ENCODE measurements at regions not wholly inside any gene's neighbourhood (a gene's known extent, or its start where the extent isn't known, plus 50 kb on each side); places are given as distances from the start of the nearest gene placed in this dataset.

DNA sequence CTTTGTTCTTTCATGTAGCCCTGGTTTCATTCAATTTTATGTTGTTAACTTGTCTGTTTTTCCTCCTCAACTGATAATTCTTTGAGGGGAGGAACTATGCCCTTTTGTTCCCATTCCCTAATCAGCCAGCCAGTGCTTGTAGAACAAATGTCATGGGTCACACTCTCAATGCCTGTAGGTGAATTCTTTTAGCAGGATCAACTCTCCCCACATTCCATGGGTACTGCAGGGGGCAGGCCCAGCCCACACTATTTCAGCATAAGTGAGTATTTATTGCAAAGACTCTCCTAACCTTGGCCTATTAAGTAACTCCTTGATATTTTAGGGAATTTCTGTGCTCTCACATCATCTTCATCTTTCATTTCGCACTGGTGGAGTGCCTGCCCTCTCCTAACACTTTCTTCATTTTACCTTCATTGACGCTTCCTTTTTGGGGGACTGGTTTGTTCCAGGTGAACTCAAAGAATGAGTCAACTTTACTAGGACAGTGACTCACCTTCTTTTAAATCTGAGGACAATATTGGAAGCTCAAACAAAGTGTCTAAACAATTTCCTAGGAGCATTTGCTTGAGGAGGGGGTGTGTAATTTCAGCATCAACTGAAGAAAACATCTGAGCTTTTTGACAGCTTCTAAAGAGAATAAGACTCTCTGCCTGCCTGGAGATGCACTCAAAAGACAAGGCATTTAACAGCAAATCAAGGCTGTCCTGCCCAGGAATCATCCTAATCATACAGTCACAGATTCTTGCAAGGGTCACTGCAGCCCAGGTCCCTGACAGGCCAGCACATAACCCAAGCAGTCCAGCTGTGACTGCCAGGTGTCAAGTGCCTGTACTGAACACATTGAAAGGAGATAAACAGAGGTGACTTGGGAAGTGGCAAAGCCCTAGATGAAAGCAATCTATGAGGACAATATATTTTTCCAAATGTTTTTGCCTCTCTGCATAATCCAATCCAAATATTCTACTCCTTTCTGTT is 208.8 kb upstream of the ADRA1D start:
- Histone ChIP-seq H3K4me1 (ENCODE audit: control insufficient read depth, insufficient read depth, low read length) (no peaks in the 10 kb centered on the region), H3K27me3 (ENCODE audit: control insufficient read depth, insufficient read depth, low read length) (no peaks in the 10 kb centered on the region), H3K9me3 (ENCODE audit: control insufficient read depth, insufficient read depth, low read length) (no peaks in the 10 kb centered on the region), H3K9ac (ENCODE audit: low read depth, low read length) (no peak overlapping the region), H3K36me3 (ENCODE audit: control insufficient read depth, insufficient read depth, low read length) (no peaks in the 10 kb centered on the region), H3K4me3 (ENCODE audit: low read depth, low read length) (no peak overlapping the region)

DNA sequence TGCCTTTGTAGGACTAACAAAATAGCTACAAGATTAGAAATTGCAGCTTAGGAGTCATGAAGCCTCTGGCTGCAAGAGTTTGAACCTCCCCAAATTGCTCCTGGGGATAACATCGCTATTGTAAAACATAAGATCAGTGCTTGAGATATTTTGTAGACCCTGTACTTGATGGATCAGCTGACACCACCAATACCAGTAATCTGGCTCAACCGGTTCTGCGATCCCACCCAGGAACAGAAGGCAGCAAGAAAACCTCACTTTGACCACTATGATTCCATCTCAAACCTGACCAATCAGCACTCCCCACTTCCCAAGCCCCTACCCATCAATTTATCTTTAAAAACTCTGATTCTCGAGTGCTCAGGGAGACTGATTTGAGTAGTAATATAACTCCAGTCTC is 206.9 kb upstream of the ADRA1D start:
- no peak overlapping the region for H3K9ac ChIP-seq (ENCODE audit: low read depth, low read length)
- H3K4me1 ChIP-seq (ENCODE audit: control insufficient read depth, insufficient read depth, low read length), result no peaks in the 10 kb centered on the region
- no peaks in the 10 kb centered on the region for H3K27me3 ChIP-seq (ENCODE audit: control insufficient read depth, insufficient read depth, low read length)
- H3K36me3 ChIP-seq (ENCODE audit: control insufficient read depth, insufficient read depth, low read length), result no peaks in the 10 kb centered on the region
- H3K4me3 ChIP-seq (ENCODE audit: low read depth, low read length), result no peak overlapping the region
- no peaks in the 10 kb centered on the region for H3K9me3 ChIP-seq (ENCODE audit: control insufficient read depth, insufficient read depth, low read length)

DNA sequence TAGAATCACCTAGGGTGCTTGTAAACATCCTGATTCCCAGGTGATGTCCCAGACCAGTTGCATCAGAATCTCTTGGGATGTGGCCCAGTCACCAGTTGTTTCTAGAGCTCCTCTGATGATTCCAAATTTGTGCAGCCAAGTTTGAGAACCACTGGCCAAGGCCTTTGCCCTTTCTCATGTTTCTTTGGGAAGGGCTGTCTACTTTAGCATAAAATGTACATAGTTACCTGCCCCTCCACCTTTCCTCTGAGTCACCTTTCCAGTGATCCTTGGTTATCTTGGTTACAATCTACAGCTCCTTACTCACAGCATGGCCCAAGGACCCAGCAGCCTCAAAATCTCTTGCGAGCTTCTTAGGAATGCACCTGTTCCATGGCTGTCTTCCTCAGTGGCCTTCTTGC is 206.2 kb upstream of the ADRA1D start:
- Histone ChIP-seq H3K36me3 (ENCODE audit: control insufficient read depth, insufficient read depth, low read length) (no peaks in the 10 kb centered on the region), H3K4me1 (ENCODE audit: control insufficient read depth, insufficient read depth, low read length) (no peaks in the 10 kb centered on the region), H3K9me3 (ENCODE audit: control insufficient read depth, insufficient read depth, low read length) (no peaks in the 10 kb centered on the region), H3K4me3 (ENCODE audit: low read depth, low read length) (no peak overlapping the region), H3K27me3 (ENCODE audit: control insufficient read depth, insufficient read depth, low read length) (no peaks in the 10 kb centered on the region), H3K9ac (ENCODE audit: low read depth, low read length) (no peak overlapping the region)

DNA sequence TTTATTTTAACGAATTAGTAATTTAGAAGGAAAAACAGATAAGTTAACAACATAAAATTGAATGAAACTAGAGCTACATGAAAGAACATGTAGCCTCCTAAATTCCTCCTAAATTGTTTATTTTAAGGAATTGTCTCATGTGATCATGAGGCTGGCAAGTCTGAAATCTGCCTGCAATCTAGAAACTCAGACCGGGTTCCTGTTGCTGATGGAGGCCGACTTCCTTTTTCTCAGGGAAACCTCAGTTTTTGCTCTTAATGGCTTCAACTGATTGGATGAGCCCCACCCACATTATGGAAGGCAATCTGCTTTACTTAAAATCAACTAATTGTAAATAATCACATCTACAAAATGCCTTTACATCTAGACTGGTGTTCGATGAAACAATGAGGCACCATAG is 205.0 kb upstream of the ADRA1D start:
- Histone ChIP-seq H3K9ac (ENCODE audit: low read depth, low read length) (no peak overlapping the region), H3K9me3 (ENCODE audit: control insufficient read depth, insufficient read depth, low read length) (no peaks in the 10 kb centered on the region), H3K4me3 (ENCODE audit: low read depth, low read length) (no peak overlapping the region), H3K27me3 (ENCODE audit: control insufficient read depth, insufficient read depth, low read length) (no peaks in the 10 kb centered on the region), H3K36me3 (ENCODE audit: control insufficient read depth, insufficient read depth, low read length) (no peaks in the 10 kb centered on the region), H3K4me1 (ENCODE audit: control insufficient read depth, insufficient read depth, low read length) (no peaks in the 10 kb centered on the region)

DNA sequence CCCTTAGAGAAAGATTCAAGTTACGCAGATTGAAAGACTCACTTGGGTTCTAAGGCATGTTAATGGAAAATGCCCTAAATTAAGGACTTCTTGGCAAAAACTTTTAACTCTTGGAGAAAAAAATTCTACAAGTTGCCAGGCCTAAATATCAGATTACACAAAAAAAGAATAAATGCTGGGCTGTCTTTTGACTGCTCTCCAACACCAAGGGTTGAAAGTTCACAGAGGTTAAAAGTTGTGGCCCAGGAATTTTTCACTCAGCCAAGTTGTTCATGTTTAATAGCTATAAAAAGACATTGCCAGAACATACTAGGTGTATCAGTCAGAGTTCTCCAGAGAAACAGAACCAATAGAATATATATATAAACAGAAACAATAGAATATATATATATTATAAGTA is 204.3 kb upstream of the ADRA1D start:
- Histone ChIP-seq H3K4me1 (ENCODE audit: control insufficient read depth, insufficient read depth, low read length) (no peaks in the 10 kb centered on the region), H3K4me3 (ENCODE audit: low read depth, low read length) (no peak overlapping the region), H3K9me3 (ENCODE audit: control insufficient read depth, insufficient read depth, low read length) (no peaks in the 10 kb centered on the region), H3K36me3 (ENCODE audit: control insufficient read depth, insufficient read depth, low read length) (no peaks in the 10 kb centered on the region), H3K27me3 (ENCODE audit: control insufficient read depth, insufficient read depth, low read length) (no peaks in the 10 kb centered on the region), H3K9ac (ENCODE audit: low read depth, low read length) (no peak overlapping the region)

DNA sequence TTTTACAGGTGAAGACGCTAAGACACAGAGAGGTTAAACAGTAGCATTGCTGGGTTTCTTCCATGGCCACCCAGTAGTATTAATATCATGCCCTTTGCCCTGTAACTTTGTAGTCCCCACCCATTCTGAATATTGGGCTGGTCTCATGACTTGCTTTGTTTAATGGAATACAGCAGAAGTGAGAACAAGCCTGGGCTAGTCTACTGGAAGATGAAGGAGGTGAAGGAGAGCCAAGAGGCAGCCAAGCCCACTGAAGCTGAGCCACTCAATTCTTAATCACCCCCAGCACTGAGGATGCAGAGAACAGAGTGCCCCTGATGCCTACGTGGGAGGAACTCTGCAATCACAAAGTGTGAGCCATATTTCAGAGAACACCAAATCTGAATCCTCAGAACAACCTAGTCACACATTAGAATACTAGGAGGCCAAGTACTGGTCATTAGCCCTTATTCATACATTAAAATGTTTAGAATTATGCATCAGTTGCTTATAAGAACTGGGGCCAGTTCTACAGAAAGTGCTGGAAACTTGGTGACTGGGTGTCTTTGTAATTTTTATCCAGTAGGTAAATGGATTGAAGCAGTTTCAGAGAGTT is 202.5 kb upstream of the ADRA1D start:
- Histone ChIP-seq H3K36me3 (ENCODE audit: control insufficient read depth, insufficient read depth, low read length) (no peaks in the 10 kb centered on the region), H3K9me3 (ENCODE audit: control insufficient read depth, insufficient read depth, low read length) (peaks cover 2% of the 10 kb centered on the region), H3K4me1 (ENCODE audit: control insufficient read depth, insufficient read depth, low read length) (no peaks in the 10 kb centered on the region), H3K4me3 (ENCODE audit: low read depth, low read length) (no peak overlapping the region), H3K9ac (ENCODE audit: low read depth, low read length) (no peak overlapping the region), H3K27me3 (ENCODE audit: control insufficient read depth, insufficient read depth, low read length) (no peaks in the 10 kb centered on the region)

DNA sequence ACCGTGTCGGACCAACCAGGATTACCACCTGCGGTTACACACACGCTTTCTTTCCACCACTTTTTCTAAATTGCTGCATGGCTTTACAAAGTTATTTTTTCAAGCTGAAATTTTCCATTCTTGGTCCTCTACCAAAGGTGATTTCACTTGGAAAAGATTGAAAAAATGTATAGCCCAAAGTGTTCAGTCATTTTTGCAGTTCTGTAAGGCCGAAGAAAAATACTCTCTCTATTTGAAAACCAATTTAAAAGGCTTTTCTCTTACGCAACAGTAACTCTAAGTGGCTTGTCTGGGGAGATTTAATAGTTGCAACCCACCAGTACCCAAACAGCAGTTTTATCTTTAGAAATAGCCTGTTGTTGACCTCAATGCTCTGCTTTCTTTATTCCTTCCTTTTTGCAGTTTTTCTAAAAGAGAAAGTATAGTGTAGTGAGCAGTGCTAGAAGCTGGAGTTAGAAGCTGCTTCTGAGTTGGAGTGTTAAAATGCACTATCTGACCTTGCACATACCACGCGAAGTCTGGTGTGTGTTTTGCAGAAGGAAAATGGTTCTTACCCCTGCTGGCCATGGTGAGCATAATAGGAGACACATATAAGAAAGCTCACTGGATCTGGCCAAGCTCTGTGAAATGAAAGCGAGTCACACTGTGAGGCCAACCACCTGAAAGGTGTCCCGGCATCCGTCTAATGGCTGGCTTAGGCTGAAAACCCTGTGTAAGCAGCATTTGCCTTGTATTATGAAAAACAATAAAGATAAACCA is 201.0 kb upstream of the ADRA1D start:
- Histone ChIP-seq H3K27me3 (ENCODE audit: control insufficient read depth, insufficient read depth, low read length) (no peaks in the 10 kb centered on the region), H3K4me3 (ENCODE audit: low read depth, low read length) (no peak overlapping the region), H3K36me3 (ENCODE audit: control insufficient read depth, insufficient read depth, low read length) (no peaks in the 10 kb centered on the region), H3K9me3 (ENCODE audit: control insufficient read depth, insufficient read depth, low read length) (peaks cover 3% of the 10 kb centered on the region), H3K4me1 (ENCODE audit: control insufficient read depth, insufficient read depth, low read length) (no peaks in the 10 kb centered on the region), H3K9ac (ENCODE audit: low read depth, low read length) (no peak overlapping the region)

DNA sequence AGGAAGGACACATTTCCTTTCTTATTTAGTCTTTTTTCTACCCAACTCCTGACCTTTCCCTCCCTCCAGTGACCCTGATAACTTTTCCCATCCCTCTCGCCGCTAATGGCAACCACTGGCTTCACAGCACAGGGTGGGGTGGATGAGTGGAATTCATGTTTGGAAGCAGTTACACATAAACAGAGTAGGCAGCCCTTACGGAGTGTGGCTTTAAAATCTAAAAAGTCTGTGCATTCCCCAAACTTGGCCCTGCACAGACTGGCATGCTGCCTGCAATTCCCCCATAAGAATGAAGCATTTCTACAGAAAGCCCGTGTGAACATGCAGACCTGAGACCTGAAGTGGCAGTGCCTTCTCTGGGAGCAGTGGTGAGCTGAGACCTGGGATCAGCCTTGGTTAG is 196.7 kb upstream of the ADRA1D start:
- H3K27me3 ChIP-seq (ENCODE audit: control insufficient read depth, insufficient read depth, low read length), result no peaks in the 10 kb centered on the region
- H3K9me3 ChIP-seq (ENCODE audit: control insufficient read depth, insufficient read depth, low read length), result peaks cover 3% of the 10 kb centered on the region
- no peak overlapping the region for H3K4me3 ChIP-seq (ENCODE audit: low read depth, low read length)
- H3K4me1 ChIP-seq (ENCODE audit: control insufficient read depth, insufficient read depth, low read length), result no peaks in the 10 kb centered on the region
- no peak overlapping the region for H3K9ac ChIP-seq (ENCODE audit: low read depth, low read length)
- no peaks in the 10 kb centered on the region for H3K36me3 ChIP-seq (ENCODE audit: control insufficient read depth, insufficient read depth, low read length)

DNA sequence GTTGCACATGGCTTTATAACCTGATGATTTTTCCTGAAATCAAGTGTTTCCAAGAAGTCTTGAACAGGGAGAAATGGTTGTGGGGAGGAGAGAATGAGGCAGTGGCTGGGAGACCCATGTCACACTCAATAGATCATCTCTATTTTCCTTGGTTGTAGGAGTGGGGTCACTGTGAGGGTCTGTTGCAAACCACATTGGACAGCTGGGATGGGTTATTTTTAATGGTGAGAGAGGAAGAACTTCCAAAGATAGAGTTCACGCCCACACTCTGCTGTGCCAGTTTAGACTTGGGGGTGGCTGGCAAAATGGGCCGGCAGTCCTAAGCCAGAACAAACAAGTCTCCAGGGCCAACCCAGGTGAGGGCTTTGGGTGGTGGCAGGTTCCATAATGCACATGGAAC is 196.2 kb upstream of the ADRA1D start:
- Histone ChIP-seq H3K9me3 (ENCODE audit: control insufficient read depth, insufficient read depth, low read length) (peaks cover 3% of the 10 kb centered on the region), H3K4me3 (ENCODE audit: low read depth, low read length) (no peak overlapping the region), H3K36me3 (ENCODE audit: control insufficient read depth, insufficient read depth, low read length) (no peaks in the 10 kb centered on the region), H3K27me3 (ENCODE audit: control insufficient read depth, insufficient read depth, low read length) (no peaks in the 10 kb centered on the region), H3K9ac (ENCODE audit: low read depth, low read length) (no peak overlapping the region), H3K4me1 (ENCODE audit: control insufficient read depth, insufficient read depth, low read length) (no peaks in the 10 kb centered on the region)

DNA sequence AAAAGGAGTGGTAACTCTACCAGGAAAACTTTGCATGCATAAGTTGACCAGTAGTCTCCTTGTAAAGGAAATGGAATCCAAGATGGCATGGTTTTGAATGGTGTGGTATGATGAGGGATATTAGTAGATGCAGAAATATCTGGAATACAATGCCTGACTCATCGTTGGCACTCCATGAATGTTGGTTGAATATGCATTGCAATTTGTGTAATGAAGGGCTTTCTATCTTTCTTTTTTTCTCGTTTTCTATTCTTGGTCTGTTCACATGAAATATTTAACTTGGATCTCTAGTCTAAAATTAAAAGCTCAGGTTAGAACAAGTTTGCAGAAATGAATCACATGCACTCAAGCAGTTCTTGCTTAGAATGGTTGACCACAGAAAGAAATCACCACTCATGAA is 195.3 kb upstream of the ADRA1D start:
- H3K9me3 ChIP-seq (ENCODE audit: control insufficient read depth, insufficient read depth, low read length), result peaks cover 3% of the 10 kb centered on the region

DNA sequence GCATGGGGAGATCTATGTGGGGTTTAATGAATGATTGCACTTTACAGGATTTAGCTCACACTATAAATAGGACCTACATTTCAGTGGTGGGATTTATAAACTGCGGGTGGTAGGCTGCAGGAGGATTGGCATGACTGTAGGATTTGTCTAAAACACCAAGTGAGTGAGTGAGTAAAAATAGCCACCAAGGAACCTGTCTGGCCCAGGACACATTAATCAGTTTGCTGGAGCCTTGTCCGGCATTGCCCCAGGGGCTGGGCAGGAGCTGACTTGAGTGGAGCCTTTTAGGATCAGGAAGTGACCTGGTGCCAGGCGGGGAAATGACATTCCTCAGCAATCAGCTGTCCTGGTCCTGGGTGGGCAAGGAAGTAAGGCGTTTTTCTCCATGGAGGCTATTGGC is 193.9 kb upstream of the ADRA1D start:
- H3K27me3 ChIP-seq (ENCODE audit: control insufficient read depth, insufficient read depth, low read length), result no peaks in the 10 kb centered on the region
- H3K4me3 ChIP-seq (ENCODE audit: low read depth, low read length), result no peak overlapping the region
- H3K9ac ChIP-seq (ENCODE audit: low read depth, low read length), result no peak overlapping the region
- no peaks in the 10 kb centered on the region for H3K36me3 ChIP-seq (ENCODE audit: control insufficient read depth, insufficient read depth, low read length)
- H3K4me1 ChIP-seq (ENCODE audit: control insufficient read depth, insufficient read depth, low read length), result no peaks in the 10 kb centered on the region
- peaks cover 3% of the 10 kb centered on the region for H3K9me3 ChIP-seq (ENCODE audit: control insufficient read depth, insufficient read depth, low read length)

More for the DNA sequence above, 195.3 kb upstream of the ADRA1D start:
- H3K4me1 ChIP-seq (ENCODE audit: control insufficient read depth, insufficient read depth, low read length), result no peaks in the 10 kb centered on the region
- no peaks in the 10 kb centered on the region for H3K36me3 ChIP-seq (ENCODE audit: control insufficient read depth, insufficient read depth, low read length)
- no peak overlapping the region for H3K4me3 ChIP-seq (ENCODE audit: low read depth, low read length)
- H3K9ac ChIP-seq (ENCODE audit: low read depth, low read length), result no peak overlapping the region
- H3K27me3 ChIP-seq (ENCODE audit: control insufficient read depth, insufficient read depth, low read length), result no peaks in the 10 kb centered on the region

Data from iPS-15b (cell line).